GM12874 (cell line): ENCODE measurements at regions not wholly inside any gene's neighbourhood (a gene's known extent, or its start where the extent isn't known, plus 50 kb on each side); places are given as distances from the start of the nearest gene placed in this dataset.

Source experiments
- CTCF ChIP-seq: IDR thresholded peaks from 2 replicates; pipeline ENCODE4 v1.5.1; 2011; ENCODE audit warnings: low read depth, mild to moderate bottlenecking, control low read depth, low read length, moderate library complexity; ENCODE audit not compliant: insufficient read depth

DNA sequence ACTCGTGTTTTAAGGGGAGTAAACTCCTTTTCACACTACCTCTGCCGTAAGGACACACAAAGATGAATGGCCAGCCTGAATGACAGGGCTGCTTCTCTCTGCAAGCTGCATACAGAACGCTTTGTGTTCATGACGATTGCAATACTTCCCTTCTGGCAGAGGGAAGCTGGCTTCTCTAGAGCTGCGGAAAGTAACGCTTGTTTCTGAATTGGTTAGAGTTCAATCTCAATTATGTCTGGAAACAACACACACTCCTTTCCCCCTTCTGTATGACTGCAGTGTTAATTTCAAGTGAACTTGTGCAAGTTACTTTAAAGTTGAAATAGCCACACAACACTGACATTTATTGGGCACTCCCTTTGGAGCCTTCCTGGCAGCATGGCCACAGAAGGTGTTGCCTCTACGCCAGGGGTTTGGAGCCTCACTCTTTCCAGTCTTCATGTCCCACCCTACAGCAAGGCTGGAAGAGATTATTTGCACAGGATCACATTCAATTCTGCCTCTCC, 242.6 kb downstream of the NDFIP2 start:
- TF ChIP-seq CTCF = no peak

GRCh38 chr13:79722885-79723445, 242.0 kb downstream of the NDFIP2 start:
- TF ChIP-seq CTCF = no peak

DNA sequence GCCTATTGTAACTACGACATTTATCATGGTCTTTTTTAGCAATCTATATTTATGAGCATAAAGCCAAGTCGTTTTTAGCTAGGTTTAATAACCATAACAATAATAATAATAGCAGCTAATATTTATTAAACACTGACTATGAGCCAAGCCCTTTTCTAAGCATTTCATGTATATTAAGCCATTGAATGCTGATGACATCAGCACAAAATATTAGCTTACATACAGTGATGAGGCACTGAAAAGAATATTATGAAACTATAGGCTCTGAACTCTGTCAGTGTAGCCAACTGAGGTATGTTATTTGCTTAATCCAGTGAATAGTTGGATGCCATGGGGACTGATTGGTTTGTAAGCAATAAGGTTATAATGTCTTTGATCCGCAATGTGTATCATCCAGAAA, 235.2 kb downstream of the NDFIP2 start:
- TF ChIP-seq CTCF = no peak

- no peak for TF ChIP-seq CTCF
These were observed 230.7 kb downstream of the NDFIP2 start for GRCh38 chr13:79711631-79712030.

DNA sequence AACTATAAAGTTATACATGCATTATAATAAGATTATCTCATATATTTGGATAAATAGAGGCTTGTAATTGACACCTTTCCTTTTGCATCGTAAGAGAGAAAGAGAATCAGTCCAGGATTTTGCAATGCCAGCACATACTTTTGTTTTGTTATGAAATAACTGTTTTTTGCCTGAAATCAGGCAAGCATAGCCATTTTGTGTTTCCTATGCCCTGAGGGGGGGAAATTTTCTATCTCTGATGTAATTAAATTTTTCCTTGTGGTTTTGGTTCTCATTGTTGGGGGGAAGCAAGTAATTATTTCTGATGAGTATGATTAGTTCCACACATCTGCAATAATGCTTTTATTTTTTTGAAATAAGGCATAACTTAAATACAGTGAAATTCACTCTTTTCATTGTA, 229.4 kb downstream of the NDFIP2 start:
- no peak for TF ChIP-seq CTCF

GRCh38 chr13:79709471-79709870, 228.5 kb downstream of the NDFIP2 start:
- TF ChIP-seq CTCF = no peak

GRCh38 chr13:79703772-79704171, 222.8 kb downstream of the NDFIP2 start:
- TF ChIP-seq CTCF = no peak
